OCI-LY3 (cell line): ENCODE measurements at regions not wholly inside any gene's neighbourhood (a gene's known extent, or its start where the extent isn't known, plus 50 kb on each side); places are given as distances from the start of the nearest gene placed in this dataset.

Source experiments
- H2AFZ ChIP-seq: fragments of 200-600, 300-600 bp; shearing (Covaris generic); 2 replicates; pipeline ENCODE4 v1.6.0; 2014; ENCODE audit warnings: antibody characterized with exemption, low read depth, low read length
- H3K27ac ChIP-seq: fragments of 200-600, 300-600 bp; sonication (generic); 2 replicates; pipeline ENCODE4 v1.5.1; 2014; ENCODE audit warnings: mild to moderate bottlenecking, low read length, moderate library complexity, mixed read lengths
- H3K27me3 ChIP-seq: fragments of 200-600, 300-600 bp; sonication (generic); 2 replicates; pipeline ENCODE4 v1.6.1; 2014; ENCODE audit warnings: low read depth, low read length, mixed read lengths
- H3K36me3 ChIP-seq: fragments of 200-600, 300-600 bp; sonication (generic); replicated peaks from 2 replicates; pipeline ENCODE3; 2014; ENCODE audit warnings: low read depth, low read length, mixed read lengths
- H3K4me1 ChIP-seq: fragments of 300-600, 200-600 bp; sonication (generic); 2 replicates; pipeline ENCODE4 v1.6.1; 2014; ENCODE audit warnings: low read length, mixed read lengths
- H3K4me2 ChIP-seq: fragments of 200-600, 300-600 bp; sonication (generic); 2 replicates; pipeline ENCODE4 v1.6.1; 2014; ENCODE audit warnings: low read length, mixed read lengths
- H3K4me3 ChIP-seq: fragments of 300-600, 200-600 bp; sonication (generic); 2 replicates; pipeline ENCODE4 v1.5.1; 2014; ENCODE audit warnings: antibody characterized with exemption, mild to moderate bottlenecking, low read length, moderate library complexity
- H3K79me2 ChIP-seq: fragments of 300-600, 200-600 bp; shearing (Covaris generic); 2 replicates; pipeline ENCODE4 v1.6.1; 2014; ENCODE audit warnings: mild to moderate bottlenecking, low read length, mixed read lengths
- H3K9ac ChIP-seq: fragments of 300-600, 200-600 bp; shearing (Covaris generic); 2 replicates; pipeline ENCODE4 v1.6.0; 2014; ENCODE audit warnings: mild to moderate bottlenecking, low read length, moderate library complexity
- H3K9me3 ChIP-seq: fragments of 200-600, 300-600 bp; shearing (Covaris generic); 2 replicates; pipeline ENCODE4 v1.6.1; 2014; ENCODE audit warnings: low read length, mixed read lengths; ENCODE audit not compliant: insufficient read depth
- H4K20me1 ChIP-seq: fragments of 200-600, 300-600 bp; sonication (generic); 2 replicates; pipeline ENCODE4 v1.6.1; 2016; ENCODE audit warnings: low read length, mixed read lengths; ENCODE audit not compliant: insufficient read depth
- EZH2phosphoT487 ChIP-seq: fragments of 200-600 bp; shearing (Covaris generic); IDR thresholded peaks from 2 replicates; pipeline ENCODE4 v1.6.1; 2018; ENCODE audit warnings: antibody characterized with exemption, mixed run types, low read depth
- TF ChIP-seq, protein P1 (sequence below): fragments of 200-600, 300-600 bp; sonication (generic); IDR thresholded peaks from 2 replicates; pipeline ENCODE4 v1.5.1; 2014; ENCODE audit warnings: antibody characterized with exemption, low read length, low read depth

DNA sequence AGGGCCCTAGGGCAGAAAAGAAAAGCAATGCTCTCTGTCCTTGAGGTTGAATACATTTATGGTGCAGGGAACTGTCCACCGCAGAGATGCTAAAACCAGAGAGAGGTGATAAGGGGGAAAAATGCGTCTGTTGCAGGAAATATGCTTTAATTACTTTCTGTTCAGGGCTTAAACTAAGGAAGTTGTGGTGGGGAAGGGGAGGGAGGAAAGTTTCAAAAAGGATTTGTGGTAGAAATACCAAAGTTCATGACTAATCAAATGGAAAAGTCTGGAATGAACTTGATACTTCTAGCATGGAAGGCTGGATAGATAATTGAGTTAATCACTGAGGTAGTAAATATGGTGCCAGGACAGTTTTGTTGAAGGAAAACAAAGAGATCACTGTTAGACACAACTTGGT is 99.0 kb downstream of the ASB9 start:
- Histone ChIP-seq H3K4me2 (no peak overlapping the region), H3K4me1 (peaks cover 5% of the 10 kb centered on the region; the same call in 1 of the 2 replicates), H3K36me3 (no peaks in the 10 kb centered on the region), H2AFZ (no peak overlapping the region), H3K4me3 (no peak overlapping the region), H3K9me3 (no peaks in the 10 kb centered on the region), H3K9ac (no peak overlapping the region), H4K20me1 (no peaks in the 10 kb centered on the region), H3K27me3 (no peaks in the 10 kb centered on the region), H3K27ac (no peak overlapping the region), H3K79me2 (no peaks in the 10 kb centered on the region)
- TF ChIP-seq, protein P1, sequence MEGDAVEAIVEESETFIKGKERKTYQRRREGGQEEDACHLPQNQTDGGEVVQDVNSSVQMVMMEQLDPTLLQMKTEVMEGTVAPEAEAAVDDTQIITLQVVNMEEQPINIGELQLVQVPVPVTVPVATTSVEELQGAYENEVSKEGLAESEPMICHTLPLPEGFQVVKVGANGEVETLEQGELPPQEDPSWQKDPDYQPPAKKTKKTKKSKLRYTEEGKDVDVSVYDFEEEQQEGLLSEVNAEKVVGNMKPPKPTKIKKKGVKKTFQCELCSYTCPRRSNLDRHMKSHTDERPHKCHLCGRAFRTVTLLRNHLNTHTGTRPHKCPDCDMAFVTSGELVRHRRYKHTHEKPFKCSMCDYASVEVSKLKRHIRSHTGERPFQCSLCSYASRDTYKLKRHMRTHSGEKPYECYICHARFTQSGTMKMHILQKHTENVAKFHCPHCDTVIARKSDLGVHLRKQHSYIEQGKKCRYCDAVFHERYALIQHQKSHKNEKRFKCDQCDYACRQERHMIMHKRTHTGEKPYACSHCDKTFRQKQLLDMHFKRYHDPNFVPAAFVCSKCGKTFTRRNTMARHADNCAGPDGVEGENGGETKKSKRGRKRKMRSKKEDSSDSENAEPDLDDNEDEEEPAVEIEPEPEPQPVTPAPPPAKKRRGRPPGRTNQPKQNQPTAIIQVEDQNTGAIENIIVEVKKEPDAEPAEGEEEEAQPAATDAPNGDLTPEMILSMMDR = no peak
- TF ChIP-seq EZH2phosphoT487 = no peak

DNA sequence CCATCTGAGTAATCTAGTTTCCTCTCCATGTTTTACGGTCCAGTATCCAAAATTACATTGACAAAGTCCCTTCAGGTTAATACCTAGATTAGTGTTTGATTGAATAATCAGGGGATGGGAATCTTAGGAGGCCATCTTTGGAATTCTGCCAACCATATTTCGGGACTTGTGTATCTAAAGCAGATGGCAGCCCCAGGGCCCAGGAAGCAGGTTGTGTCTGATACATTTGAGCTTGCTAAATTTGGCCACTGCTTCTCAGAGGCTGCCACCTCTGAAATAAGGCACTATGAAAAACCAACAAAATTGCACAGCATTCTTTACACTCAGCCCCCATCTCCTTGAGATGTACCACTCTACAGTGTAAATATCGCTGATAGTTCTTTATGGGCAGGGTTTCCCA is 102.1 kb downstream of the ASB9 start:
- TF ChIP-seq, protein P1 = no peak
- TF ChIP-seq EZH2phosphoT487 = no peak
- Histone ChIP-seq H3K27me3 (no peaks in the 10 kb centered on the region), H3K4me3 (no peak overlapping the region)

DNA sequence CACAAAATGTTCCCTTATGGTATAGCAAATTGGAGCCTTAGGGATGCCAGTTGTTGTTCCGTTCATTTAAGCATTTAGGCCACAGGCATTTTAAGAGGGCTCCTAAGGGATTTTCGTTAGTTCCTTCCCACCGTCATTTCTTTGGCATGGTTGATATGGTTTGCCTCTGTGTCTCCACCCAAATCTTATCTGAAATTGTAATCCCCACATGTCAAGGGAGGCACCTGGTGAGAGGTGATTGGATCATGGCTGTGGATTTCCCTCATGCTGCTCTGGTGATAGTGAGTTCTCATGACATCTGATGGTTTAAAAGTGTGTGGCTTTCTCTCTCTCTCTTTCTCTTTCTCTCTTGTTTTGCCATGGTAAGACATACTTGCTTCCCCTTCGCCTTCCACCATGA is 104.1 kb downstream of the ASB9 start:
- Histone ChIP-seq H2AFZ (no peak overlapping the region), H4K20me1 (no peaks in the 10 kb centered on the region), H3K4me2 (no peak overlapping the region), H3K27me3 (no peaks in the 10 kb centered on the region), H3K4me1 (peaks cover 23% of the 10 kb centered on the region), H3K4me3 (no peak overlapping the region), H3K9me3 (no peaks in the 10 kb centered on the region), H3K79me2 (no peaks in the 10 kb centered on the region), H3K36me3 (no peaks in the 10 kb centered on the region), H3K9ac (no peak overlapping the region), H3K27ac (no peak overlapping the region)
- TF ChIP-seq, protein P1 = no peak
- no peak for TF ChIP-seq EZH2phosphoT487

More for the DNA sequence above, 102.1 kb downstream of the ASB9 start:
- H3K4me1 ChIP-seq = peaks cover 15% of the 10 kb centered on the region
- H3K79me2 ChIP-seq = no peaks in the 10 kb centered on the region
- H3K27ac ChIP-seq = no peak overlapping the region
- H2AFZ ChIP-seq = no peak overlapping the region
- no peaks in the 10 kb centered on the region for H3K36me3 ChIP-seq
- no peak overlapping the region for H3K4me2 ChIP-seq
- no peaks in the 10 kb centered on the region for H3K9me3 ChIP-seq
- no peak overlapping the region for H3K9ac ChIP-seq
- no peaks in the 10 kb centered on the region for H4K20me1 ChIP-seq

DNA sequence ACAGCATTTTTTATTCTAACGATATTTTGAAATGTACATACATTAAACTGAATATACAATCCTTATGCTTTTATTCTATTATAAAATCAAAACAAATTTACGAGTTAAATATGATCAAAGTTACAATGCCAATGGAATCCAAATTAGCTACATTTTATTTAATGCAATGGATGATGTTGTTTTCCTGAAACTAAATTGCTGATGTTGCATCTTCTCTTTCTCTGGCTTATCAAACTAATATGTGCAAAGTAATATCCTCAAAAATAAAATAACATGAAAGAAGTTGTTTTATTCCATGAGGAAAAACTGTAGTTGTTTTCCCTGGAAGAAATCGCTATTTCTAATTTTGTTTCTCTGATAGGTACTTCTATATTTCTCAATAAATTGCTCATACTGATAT is 106.8 kb downstream of the ASB9 start:
- Histone ChIP-seq H3K27ac (no peak overlapping the region), H2AFZ (no peak overlapping the region), H3K27me3 (no peaks in the 10 kb centered on the region), H3K9me3 (no peaks in the 10 kb centered on the region), H3K9ac (no peak overlapping the region), H3K36me3 (no peaks in the 10 kb centered on the region), H3K4me3 (no peak overlapping the region), H4K20me1 (no peaks in the 10 kb centered on the region), H3K4me2 (no peak overlapping the region), H3K79me2 (no peaks in the 10 kb centered on the region), H3K4me1 (peaks cover 46% of the 10 kb centered on the region)
- TF ChIP-seq, protein P1 = no peak
- TF ChIP-seq EZH2phosphoT487 = no peak
